Sigmoid colon (tissue), 6 donors: ENCODE measurements at regions not wholly inside any gene's neighbourhood (a gene's known extent, or its start where the extent isn't known, plus 50 kb on each side); places are given as distances from the start of the nearest gene placed in this dataset.

ENCODE experiments used
- DNase-seq: peaks from one replicate; pipeline ENCODE4 v3.0.0-alpha.2; 2019
- H3K27ac ChIP-seq, 4 donors: fragments of 200-600 bp; sonication (generic); one replicate each; pipeline ENCODE4 v1.5.1; 2016 to 2019; ENCODE audit warnings: mild to moderate bottlenecking in 1 of 4
- H3K27me3 ChIP-seq, 3 donors: fragments of 200-600 bp; sonication (generic); one replicate each; pipeline ENCODE4 v1.5.1; 2019; ENCODE audit warnings: mild to moderate bottlenecking in 1 of 3
- H3K36me3 ChIP-seq, 4 donors: fragments of 200-600 bp; sonication (generic); one replicate each; pipeline ENCODE4 v1.5.1; 2016 to 2019
- H3K4me1 ChIP-seq, 4 donors: fragments of 200-600 bp; sonication (generic); one replicate each; pipeline ENCODE4 v1.5.1; 2017 to 2019
- H3K4me3 ChIP-seq, 4 donors: fragments of 200-600 bp; sonication (generic); one replicate each; pipeline ENCODE4 v1.5.1; 2017 to 2019; ENCODE audit warnings: mild to moderate bottlenecking in 2 of 4, moderate library complexity in 1 of 4
- H3K9me3 ChIP-seq, 4 donors: fragments of 200-600 bp in 3 of 4; sonication (generic) in 3 of 4; one replicate each; pipeline versions ENCODE4 v1.5.1 to v1.6.1; 2013 to 2019
- CTCF ChIP-seq, 4 experiments: fragments of 450-650 bp in 3 of 4; fragments of 200-600 bp in 1 of 4; IDR thresholded peaks; one replicate each; pipeline ENCODE4 v1.5.1; 2016 to 2019; ENCODE audit warnings: antibody characterized with exemption in 4 of 4, mild to moderate bottlenecking in 3 of 4, moderate library complexity in 2 of 4
- EP300 ChIP-seq, 4 donors: sonication (generic); formaldehyde crosslinking; IDR thresholded peaks; one replicate each; pipeline ENCODE4 v1.6.1; 2017; ENCODE audit warnings: antibody characterized with exemption in 4 of 4
- POLR2A ChIP-seq, 2 donors: fragments of 450-650 bp; IDR thresholded peaks; one replicate each; pipeline ENCODE4 v1.6.1; 2016; ENCODE audit warnings: antibody characterized with exemption in 2 of 2, mild to moderate bottlenecking in 2 of 2, moderate library complexity in 2 of 2
- POLR2AphosphoS5 ChIP-seq, 4 donors: sonication (generic); formaldehyde crosslinking; IDR thresholded peaks; one replicate each; pipeline ENCODE4 v1.6.1; 2017; ENCODE audit warnings: antibody characterized with exemption in 4 of 4
- WGBS, 2 donors: extraction: QIAGEN DNeasy Blood & Tissue Kit; methylation state at CpG; one replicate each; pipeline ENCODE4 v1.1.7; 2013; 5-methylcytosine and 5-hydroxymethylcytosine counted together
- intact Hi-C: fragments of 100-400 bp; cut with DNase I; formaldehyde crosslinking; loops from one replicate; pipeline ENCODE4 v1.15.1; 2023
- donor health status: healthy with polysubstance abuse.
- donor health status: healthy.

GRCh38 chr2:217124050-217124449 is 264.2 kb upstream of the TNP1 start:
- DNase-seq: no peak
- H3K9me3 ChIP-seq: no peaks in the 10 kb centered on the region
- TF ChIP-seq CTCF (IDR thresholded peaks at IDR 0.05) (no peak), POLR2AphosphoS5 (IDR thresholded peaks at IDR 0.05) (no peak), POLR2A (IDR thresholded peaks at IDR 0.05) (no peak), EP300 (IDR thresholded peaks at IDR 0.05) (no peak)
- H3K4me3 ChIP-seq: no peak overlapping the region
- intact Hi-C loops: no loop called here
- H3K27ac ChIP-seq: no peak overlapping the region
- no peaks in the 10 kb centered on the region for H3K4me1 ChIP-seq
- H3K36me3 ChIP-seq: no peaks in the 10 kb centered on the region
- H3K27me3 ChIP-seq: no peaks in the 10 kb centered on the region
- 83 to 86% methylated on average over 2 of the region's 2 CpGs for WGBS, 2 donors

GRCh38 chr2:217121565-217121964 is 261.7 kb upstream of the TNP1 start:
- no peaks in the 10 kb centered on the region for H3K27me3 ChIP-seq
- DNase-seq: no peak
- TF ChIP-seq POLR2AphosphoS5 (IDR thresholded peaks at IDR 0.05): no peak
- no peak for TF ChIP-seq EP300 (IDR thresholded peaks at IDR 0.05)
- no peak for TF ChIP-seq CTCF (IDR thresholded peaks at IDR 0.05)
- no peak for TF ChIP-seq POLR2A (IDR thresholded peaks at IDR 0.05)
- no peak overlapping the region for H3K27ac ChIP-seq
- no peaks in the 10 kb centered on the region for H3K9me3 ChIP-seq
- 86 to 94% methylated on average over 2 of the region's 2 CpGs for WGBS, 2 donors
- no peak overlapping the region for H3K4me3 ChIP-seq
- intact Hi-C loops: no loop called here
- H3K36me3 ChIP-seq: no peaks in the 10 kb centered on the region
- H3K4me1 ChIP-seq: no peaks in the 10 kb centered on the region

- intact Hi-C loops: no loop called here
- 92 to 95% methylated on average over 4 of the region's 4 CpGs for WGBS, 2 donors
- no peaks in the 10 kb centered on the region for H3K4me1 ChIP-seq
- H3K4me3 ChIP-seq: no peak overlapping the region
- no peaks in the 10 kb centered on the region for H3K27me3 ChIP-seq
- TF ChIP-seq POLR2A (IDR thresholded peaks at IDR 0.05): no peak
- TF ChIP-seq POLR2AphosphoS5 (IDR thresholded peaks at IDR 0.05): no peak
- no peak for TF ChIP-seq CTCF (IDR thresholded peaks at IDR 0.05)
- TF ChIP-seq EP300 (IDR thresholded peaks at IDR 0.05): no peak
- H3K27ac ChIP-seq: no peak overlapping the region
- no peaks in the 10 kb centered on the region for H3K36me3 ChIP-seq
- no peak for DNase-seq
- no peaks in the 10 kb centered on the region for H3K9me3 ChIP-seq
Observed at GRCh38 chr2:217120429-217120828, 260.6 kb upstream of the TNP1 start.

GRCh38 chr2:217118559-217119284 is 258.9 kb upstream of the TNP1 start:
- no peak overlapping the region for H3K27ac ChIP-seq
- TF ChIP-seq POLR2A (IDR thresholded peaks at IDR 0.05): no peak
- TF ChIP-seq EP300 (IDR thresholded peaks at IDR 0.05): no peak
- no peak for TF ChIP-seq POLR2AphosphoS5 (IDR thresholded peaks at IDR 0.05)
- no peak for TF ChIP-seq CTCF (IDR thresholded peaks at IDR 0.05)
- no peaks in the 10 kb centered on the region for H3K4me1 ChIP-seq
- no peaks in the 10 kb centered on the region for H3K9me3 ChIP-seq
- no peaks in the 10 kb centered on the region for H3K36me3 ChIP-seq
- WGBS, 2 donors: 76 to 87% methylated on average over 7 of the region's 7 CpGs
- no peak for DNase-seq
- no peaks in the 10 kb centered on the region for H3K27me3 ChIP-seq
- no peak overlapping the region for H3K4me3 ChIP-seq
- intact Hi-C loops: no loop called here

- DNase-seq: no peak
- no peak overlapping the region for H3K4me3 ChIP-seq
- no peaks in the 10 kb centered on the region for H3K36me3 ChIP-seq
- intact Hi-C loops: no loop called here
- H3K9me3 ChIP-seq: no peaks in the 10 kb centered on the region
- no peaks in the 10 kb centered on the region for H3K4me1 ChIP-seq
- WGBS, 2 donors: 71 to 76% methylated on average over 1 of the region's 1 CpG
- no peaks in the 10 kb centered on the region for H3K27me3 ChIP-seq
- no peak overlapping the region for H3K27ac ChIP-seq
- no peak for TF ChIP-seq CTCF (IDR thresholded peaks at IDR 0.05)
- TF ChIP-seq POLR2A (IDR thresholded peaks at IDR 0.05): no peak
- TF ChIP-seq EP300 (IDR thresholded peaks at IDR 0.05): no peak
- no peak for TF ChIP-seq POLR2AphosphoS5 (IDR thresholded peaks at IDR 0.05)
Observed at GRCh38 chr2:217117523-217117922, 257.7 kb upstream of the TNP1 start.
